H7 (cell line): ENCODE measurements at regions not wholly inside any gene's neighbourhood (a gene's known extent, or its start where the extent isn't known, plus 50 kb on each side); places are given as distances from the start of the nearest gene placed in this dataset.
"Not testable (repeated sequence)": the region's sequence is repeated elsewhere in the genome, so short reads cannot be mapped to it uniquely, and the experiment has no call there.

Experiments used
- DNase-seq: peaks from one replicate; pipeline ENCODE4 v3.0.0; 2012
- H3K27me3 ChIP-seq: 2 replicates; pipeline ENCODE4 v1.6.0; 2011; ENCODE audit warnings: mild to moderate bottlenecking, low read length; ENCODE audit not compliant: control insufficient read depth, insufficient read depth
- H3K36me3 ChIP-seq: replicated peaks from 2 replicates; pipeline ENCODE4 v1.5.1; 2011; ENCODE audit warnings: low read length; ENCODE audit not compliant: control insufficient read depth, insufficient read depth
- H3K4me3 ChIP-seq: 2 replicates; pipeline ENCODE4 v1.5.1; 2011; ENCODE audit warnings: low read depth, mild to moderate bottlenecking, control low read depth, low read length, moderate library complexity; ENCODE audit not compliant: insufficient read depth

DNA sequence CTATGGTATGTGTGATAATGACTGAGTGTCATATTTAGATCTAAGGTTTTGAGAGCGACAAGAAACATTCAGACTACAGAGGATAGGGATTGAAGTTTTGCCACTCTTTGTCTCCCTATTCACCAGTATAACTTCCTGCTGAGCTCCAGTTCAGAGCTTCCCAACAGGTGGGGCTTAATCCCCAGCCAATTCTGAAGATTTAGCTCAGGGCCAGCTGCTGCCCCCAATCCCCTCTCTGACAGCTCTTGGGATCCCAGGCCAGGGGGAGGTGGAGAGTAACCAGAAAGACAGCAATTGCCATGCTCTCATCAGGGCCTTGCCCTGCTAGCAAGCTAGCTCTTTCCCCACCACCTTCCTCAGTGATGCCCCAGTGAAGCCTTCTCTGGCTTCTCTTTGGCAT is 57.8 kb downstream of the TRIL start:
- Histone ChIP-seq H3K27me3 (no peaks in the 10 kb centered on the region), H3K4me3 (no peak overlapping the region), H3K36me3 (no peaks in the 10 kb centered on the region)
- peak; percentile 29 for DNase-seq

DNA sequence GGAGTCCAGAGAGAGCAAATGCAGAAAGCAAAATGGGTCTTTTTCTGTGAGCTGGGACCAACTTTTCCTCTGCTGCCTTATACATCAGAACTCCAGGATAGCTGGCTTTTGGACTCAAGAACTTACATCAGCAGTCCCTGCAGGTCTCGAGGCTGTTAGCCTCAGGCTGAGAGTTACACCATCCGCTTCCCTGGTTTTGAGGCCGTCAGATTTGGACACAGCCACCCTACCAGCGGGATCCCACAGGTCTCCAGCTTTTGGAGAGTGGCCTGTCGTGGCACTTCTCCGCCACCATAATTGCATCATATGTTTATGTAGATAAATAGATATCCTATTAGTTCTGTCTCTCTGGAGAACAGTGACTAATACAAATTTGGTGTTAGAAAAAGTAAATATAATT is 64.2 kb downstream of the TRIL start:
- Histone ChIP-seq H3K27me3 (no peaks in the 10 kb centered on the region), H3K36me3 (no peaks in the 10 kb centered on the region)
- no peak for DNase-seq

DNA sequence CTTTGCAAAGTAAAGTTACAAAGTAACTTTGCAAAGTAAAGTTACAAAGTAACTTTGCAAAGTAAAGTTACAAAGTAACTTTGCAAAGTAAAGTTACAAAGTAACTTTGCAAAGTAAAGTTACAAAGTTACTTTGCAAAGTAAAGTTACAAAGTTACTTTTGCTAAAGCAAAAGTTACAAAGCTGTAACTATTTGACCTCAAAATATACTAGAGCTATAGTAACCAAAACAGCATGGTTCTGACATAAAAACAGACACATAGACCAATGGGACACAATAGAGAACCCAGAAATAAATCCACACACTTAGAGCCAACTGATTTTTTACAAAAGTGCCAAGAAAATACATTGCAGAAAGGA is 66.3 kb downstream of the TRIL start:
- H3K36me3 ChIP-seq, DNase-seq, H3K27me3 ChIP-seq, H3K4me3 ChIP-seq: not testable (repeated sequence)

More for the DNA sequence above, 64.2 kb downstream of the TRIL start:
- no peak overlapping the region for H3K4me3 ChIP-seq

DNA sequence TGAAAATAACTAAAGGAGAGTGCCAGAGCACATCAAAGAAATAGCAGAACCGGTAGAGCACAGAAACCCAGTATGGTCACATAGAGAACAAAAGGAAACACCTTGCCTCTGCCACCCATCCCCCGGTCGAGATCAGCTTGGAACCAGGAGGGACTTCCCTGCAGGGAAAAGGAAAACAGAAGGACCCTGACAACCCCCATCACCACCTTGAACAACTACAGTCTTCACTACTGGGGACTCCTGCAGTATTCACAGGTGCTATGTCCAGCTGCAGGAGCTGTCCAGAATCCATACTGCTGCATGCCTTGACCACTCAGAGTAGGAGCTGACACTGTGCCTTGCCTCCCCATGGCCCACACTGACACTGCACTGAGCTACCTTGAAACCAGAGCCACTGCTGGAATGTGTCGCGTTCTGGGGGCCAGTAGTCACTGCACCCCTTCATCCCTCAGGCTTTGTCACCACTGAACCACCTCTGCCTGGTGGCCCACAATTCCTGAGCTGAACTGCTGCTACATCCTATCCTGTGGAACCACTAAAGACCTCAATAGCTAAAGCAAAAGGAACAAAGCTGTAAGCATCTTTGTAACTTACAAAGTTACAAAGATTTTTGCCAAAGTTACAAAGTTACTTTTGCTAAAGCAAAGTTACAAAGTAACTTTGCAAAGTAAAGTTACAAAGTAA is 66.8 kb downstream of the TRIL start:
- Histone ChIP-seq H3K27me3 (no peaks in the 10 kb centered on the region), H3K36me3 (no peaks in the 10 kb centered on the region), H3K4me3 (no peak overlapping the region)
- no peak for DNase-seq

DNA sequence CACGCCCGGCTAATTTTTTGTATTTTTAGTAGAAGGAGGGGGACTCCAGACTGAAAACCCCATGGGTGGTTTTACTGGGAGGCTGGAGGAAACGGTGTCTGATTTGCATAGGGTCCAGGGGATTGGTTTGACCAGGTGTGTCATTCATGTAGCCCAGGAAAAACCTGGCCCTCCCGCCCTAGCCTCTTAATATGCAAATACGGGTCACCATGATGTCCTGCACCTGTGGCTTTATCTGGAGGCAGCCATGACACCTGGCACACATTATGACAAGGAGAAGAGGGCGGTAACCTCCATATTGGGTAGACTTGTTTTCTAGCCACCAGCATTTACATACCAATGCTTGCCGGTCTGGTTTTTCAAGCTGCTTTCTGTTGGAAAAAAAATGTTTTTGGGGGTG is 68.0 kb downstream of the TRIL start:
- Histone ChIP-seq H3K36me3 (no peaks in the 10 kb centered on the region), H3K27me3 (no peaks in the 10 kb centered on the region), H3K4me3 (no peak overlapping the region)
- peak; percentile 27 for DNase-seq

DNA sequence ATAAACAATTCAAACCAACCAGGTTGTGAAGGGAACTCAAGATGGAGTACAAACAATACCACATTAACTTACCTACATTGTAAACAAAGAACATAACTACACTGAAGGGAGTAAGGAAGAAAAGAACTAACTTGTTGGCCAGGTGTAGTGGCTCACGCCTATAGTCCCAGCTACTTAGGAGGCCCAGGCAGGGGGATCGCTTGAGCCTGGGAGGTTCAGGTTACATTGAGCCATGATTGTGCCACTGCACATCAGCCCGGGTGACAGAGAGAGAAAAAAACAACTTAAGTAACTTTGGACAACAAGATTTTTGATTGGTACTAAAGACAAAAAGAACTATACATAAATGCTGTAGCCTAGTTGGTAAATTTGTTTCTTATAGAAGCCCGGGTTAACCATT is 68.8 kb downstream of the TRIL start:
- H3K4me3 ChIP-seq, result no peak overlapping the region
- H3K27me3 ChIP-seq, result no peaks in the 10 kb centered on the region
- no peaks in the 10 kb centered on the region for H3K36me3 ChIP-seq
- no peak for DNase-seq

DNA sequence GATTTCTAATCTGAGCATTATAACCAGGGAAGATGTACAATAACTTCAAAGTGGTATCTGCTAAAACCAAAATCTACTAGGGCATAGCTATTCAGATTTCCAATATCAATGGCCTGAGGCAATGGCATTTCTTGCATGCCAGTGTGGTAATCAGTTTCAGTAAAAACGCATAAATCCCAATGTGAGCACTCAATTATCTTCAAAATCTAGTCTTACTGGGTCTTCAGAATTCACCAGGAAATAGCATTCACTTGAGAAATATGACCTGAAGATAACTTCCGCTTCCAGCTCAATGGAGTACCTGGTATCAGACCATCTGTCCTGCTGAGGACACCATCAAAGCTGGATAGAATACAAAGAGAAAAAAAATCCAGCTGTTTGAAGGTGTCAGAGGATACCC is 72.4 kb downstream of the TRIL start:
- no peak for DNase-seq
- H3K36me3 ChIP-seq, result no peaks in the 10 kb centered on the region
- H3K27me3 ChIP-seq, result no peaks in the 10 kb centered on the region
- no peak overlapping the region for H3K4me3 ChIP-seq

DNA sequence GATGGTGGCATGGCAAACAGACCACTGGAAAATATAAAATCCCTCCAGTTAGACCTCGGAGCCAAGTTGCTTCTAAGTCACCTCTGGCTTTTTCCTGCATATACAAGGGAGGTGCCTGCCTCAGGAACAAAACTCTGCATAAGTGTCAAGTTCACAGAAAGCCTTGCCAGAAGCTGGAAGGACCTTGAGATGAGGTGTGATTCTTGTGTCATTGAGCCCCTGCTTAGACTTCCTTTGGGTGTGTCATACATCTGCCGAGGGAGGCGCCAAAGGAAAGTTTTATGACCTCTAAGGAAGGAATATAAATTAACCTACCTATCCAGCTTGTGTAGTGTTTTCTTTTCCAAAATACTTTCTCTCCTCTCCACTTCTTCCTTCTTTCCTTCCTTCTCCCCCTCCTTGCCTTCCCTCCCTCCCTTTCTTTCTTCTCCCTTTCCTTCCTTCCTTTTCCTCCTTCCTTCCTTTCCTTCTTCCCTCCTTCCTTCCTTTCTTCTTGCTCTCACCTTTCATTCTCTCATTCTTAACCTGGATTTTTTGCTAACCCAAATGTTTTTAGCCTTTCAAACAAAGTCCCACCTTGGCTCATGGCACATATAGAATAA is 75.2 kb downstream of the TRIL start:
- DNase-seq, result no peak
- H3K36me3 ChIP-seq, result no peaks in the 10 kb centered on the region
- H3K4me3 ChIP-seq, result no peak overlapping the region
- no peaks in the 10 kb centered on the region for H3K27me3 ChIP-seq

DNA sequence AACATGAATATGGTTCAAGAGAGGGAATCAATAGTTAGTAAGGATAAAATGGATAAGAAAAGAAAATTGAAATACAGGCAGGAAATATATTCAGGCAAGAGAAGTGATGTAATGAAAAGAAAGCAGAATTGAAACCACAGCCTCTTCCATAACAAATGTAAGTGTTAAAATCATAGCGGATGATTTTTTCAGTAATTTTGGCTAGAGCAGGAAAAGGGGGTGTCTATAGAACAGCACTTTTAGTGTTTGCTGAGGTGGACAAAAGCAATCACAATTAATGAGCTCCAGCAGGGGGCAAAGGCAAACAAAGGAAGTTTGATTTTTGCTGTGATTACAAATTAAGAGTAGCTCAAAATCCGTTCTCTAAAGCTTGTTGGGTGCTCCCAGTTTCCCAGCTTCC is 79.0 kb downstream of the TRIL start:
- Histone ChIP-seq H3K4me3 (no peak overlapping the region), H3K36me3 (no peaks in the 10 kb centered on the region), H3K27me3 (no peaks in the 10 kb centered on the region)
- DNase-seq, result no peak

DNA sequence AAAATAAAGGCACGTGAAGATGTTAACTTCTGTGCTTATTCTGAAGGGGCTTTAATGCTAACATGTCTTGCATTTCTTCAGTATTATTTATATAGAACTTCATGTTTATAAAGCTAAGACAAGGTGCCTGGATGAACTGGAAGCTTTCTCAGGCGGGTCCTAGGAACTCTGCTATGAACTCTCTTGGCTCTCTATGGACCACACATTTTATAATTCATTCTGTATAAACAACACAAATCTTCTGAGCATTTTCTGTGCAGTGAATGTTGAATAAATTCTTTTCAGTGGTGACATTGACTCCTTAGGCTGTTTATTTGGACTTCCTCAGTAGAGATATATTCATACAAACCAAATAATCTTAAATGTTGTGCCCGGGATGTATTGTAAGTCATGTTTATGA is 79.6 kb downstream of the TRIL start:
- Histone ChIP-seq H3K27me3 (no peaks in the 10 kb centered on the region), H3K36me3 (no peaks in the 10 kb centered on the region), H3K4me3 (no peak overlapping the region)
- DNase-seq, result no peak
